Uterus (tissue), 2 donors: ENCODE measurements at regions not wholly inside any gene's neighbourhood (a gene's known extent, or its start where the extent isn't known, plus 50 kb on each side); places are given as distances from the start of the nearest gene placed in this dataset.

Experiments
- CTCF ChIP-seq, 4 experiments: fragments of 200-600 bp in 2 of 4; fragments of 450-650 bp in 2 of 4; sonication (generic) in 2 of 4; IDR thresholded peaks; one replicate each; pipeline ENCODE4 v1.5.1; 2016 to 2019; ENCODE audit warnings: antibody characterized with exemption in 4 of 4, mild to moderate bottlenecking in 2 of 4, moderate library complexity in 1 of 4
- POLR2A ChIP-seq, 2 donors: fragments of 450-650 bp; IDR thresholded peaks; one replicate each; pipeline ENCODE4 v1.6.1; 2016; ENCODE audit warnings: antibody characterized with exemption in 2 of 2, mild to moderate bottlenecking in 1 of 2, moderate library complexity in 1 of 2

GRCh38 chr7:51823437-51823836 lies 506.8 kb upstream of the COBL start:
- no peak for TF ChIP-seq POLR2A (IDR thresholded peaks at IDR 0.05)
- TF ChIP-seq CTCF (IDR thresholded peaks at IDR 0.05), result no peak
